Activated CD4-positive, alpha-beta T cell treated with anti-CD3 and anti-CD28 coated beads, Interleukin-10, Interleukin-2, amounts not matched to agents 100 ng/mL and 50 ng/mL, durations not matched to agents 16 hours and 8 hours (primary cell): ENCODE measurements at regions not wholly inside any gene's neighbourhood (a gene's known extent, or its start where the extent isn't known, plus 50 kb on each side); places are given as distances from the start of the nearest gene placed in this dataset.

Experiments used
- DNase-seq: peaks from one replicate; pipeline ENCODE4 v3.0.0-alpha.2; 2020

DNA sequence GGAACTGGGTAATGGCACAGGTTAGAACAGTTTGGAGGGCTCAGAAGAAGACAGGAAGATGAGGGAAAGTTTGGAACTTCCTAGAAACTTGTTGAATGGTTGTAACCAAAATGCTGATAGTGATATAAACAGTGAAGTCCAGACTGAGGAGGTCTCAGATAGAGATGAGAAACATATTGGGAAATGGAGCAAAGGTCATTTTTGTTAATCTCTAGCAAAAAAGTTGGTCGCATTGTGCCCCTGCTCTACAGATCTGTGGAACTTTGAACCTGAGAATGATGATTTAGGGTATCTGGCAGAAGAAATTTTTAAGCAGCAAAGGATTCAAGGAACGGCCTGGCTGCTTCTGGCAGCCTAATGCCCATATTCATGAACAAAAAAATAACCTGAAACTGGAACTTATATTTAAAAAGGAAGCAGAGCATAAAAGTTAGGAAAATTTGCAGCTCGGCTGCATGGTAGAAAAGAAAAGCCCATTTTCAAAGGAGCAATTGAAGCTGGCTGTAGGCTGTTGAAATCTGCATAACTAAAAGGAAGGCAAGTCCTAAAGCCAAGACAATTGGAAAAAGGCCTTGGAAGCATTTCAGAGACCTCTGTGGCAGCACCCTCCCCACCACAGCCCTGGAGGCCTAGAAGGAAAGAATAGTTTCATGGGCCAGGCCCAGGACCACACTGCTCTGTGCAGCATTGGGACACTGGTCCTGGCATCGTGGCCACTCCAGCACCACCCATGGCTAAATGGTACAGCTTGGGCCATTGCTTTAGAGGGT, 182.6 kb upstream of the CD96 start:
- DNase-seq, result no peak

DNA sequence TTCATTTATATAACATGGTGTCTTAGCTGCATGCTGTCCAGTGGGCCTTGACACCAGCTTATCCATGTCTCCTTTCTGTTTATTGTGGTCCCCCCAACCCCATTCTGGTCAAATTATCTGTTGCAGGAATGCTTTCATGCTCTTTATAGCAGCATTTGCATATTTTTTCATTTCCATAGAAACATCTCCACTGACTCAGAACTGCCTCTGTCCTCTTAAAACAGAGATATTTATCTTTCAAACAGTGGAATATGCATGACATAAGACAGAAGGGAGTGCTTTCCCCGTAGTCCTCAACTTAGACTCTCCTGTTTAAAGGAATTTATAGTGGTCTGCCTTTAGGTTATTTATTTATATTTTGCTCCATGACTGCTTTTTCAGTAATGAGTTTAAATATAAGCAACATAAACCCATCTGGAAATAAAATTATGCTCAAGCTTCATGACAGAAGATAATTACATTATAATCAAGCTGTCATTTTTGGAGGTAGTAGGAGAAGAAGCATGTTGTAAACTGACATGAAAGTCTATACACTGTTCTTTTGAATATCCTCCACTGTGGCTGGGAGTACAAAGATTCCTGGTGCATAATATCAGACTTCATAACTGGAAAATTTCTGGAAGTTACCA, 179.5 kb upstream of the CD96 start:
- no peak for DNase-seq

DNA sequence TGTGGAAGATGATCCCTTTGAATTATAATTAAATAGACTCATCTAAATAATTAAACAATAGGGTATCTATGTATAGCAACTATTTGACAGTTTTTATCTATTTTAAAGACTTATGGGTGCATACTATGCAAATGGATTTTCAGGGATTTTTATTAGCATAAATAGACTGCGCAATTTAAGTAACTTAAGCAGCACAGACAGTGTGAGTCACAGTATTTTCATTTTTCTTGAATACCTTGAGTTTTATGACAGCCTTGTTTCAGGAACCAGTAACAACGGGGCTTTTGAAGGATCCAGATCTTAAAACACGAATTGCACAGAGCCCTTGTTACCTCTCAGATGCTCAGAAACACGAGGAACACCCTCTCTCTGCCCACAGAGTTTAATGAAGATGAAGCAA, 175.5 kb upstream of the CD96 start:
- DNase-seq, result no peak

DNA sequence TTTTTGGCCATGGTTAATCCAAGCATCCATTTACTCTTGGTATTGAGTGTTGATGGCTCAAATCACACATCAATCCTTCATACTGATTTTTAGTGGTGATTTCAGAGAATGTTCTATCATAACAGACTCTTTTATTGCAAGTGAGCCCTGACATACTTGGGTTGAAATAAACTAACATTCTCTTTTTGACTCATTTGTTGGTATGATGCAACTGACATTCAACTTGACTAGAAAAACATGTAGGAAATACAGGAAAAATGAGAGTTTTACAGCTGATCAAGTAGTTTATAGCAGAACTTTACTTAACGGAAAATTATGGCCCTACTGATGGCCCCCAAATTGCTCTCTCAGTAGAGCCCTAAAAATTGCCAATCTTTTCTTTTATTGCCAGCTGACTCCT, 173.9 kb upstream of the CD96 start:
- peak; percentile 38 for DNase-seq

DNA sequence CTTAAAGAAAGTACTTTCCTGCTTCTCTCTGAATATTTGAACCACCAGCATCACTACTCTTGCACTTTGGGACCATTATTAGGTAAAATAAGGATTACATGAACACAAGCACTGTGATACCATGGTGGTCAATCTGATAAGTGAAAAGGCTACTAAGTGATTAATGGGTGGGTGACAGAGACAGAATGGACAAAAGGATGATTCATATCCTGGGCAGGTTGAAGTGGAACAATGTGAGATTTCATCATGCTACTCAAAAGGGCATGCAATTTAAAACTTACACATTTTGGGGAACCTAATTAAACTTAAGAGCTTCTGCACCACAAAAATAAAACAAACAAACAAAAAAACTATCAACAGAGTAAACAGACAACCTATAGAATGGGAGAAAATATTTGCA, 172.0 kb upstream of the CD96 start:
- no peak for DNase-seq

DNA sequence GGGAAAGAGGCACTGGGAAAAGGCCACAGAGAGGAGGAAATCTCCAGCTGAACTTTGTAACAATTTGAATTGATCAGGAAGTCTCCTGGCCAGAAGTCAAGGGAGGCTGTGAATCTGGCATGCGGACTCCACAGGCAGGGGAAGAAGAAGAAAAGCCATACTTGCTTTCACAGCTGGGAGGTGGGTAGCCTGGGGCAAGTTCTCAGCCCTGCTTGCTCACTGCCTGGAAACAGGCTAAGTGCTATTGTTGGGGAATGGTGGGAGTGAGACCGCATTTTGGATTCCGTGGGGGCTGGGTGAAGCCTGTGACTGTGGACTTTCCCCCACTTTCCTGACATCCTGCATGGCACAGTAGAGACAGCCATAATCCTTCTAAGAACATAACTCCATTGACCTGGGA, 168.8 kb upstream of the CD96 start:
- DNase-seq, result no peak

DNA sequence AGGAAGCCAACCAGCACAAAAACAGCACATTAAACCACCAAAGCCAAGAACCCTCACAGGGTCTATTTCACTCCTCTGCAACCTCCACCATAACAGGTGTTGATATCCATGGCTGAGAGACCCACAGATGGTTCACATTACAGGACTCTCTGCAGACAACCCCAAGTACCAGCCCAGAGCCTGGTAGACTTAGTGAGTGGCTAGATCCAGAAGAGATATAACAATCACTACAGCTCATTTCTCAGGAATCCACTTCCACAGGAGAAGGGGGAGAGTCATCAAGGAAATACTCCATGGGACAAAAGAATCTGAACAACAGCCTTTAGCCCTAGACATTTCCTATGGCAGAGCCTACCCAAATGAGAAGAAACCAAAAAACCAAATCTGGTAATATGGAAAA, 168.1 kb upstream of the CD96 start:
- no peak for DNase-seq

DNA sequence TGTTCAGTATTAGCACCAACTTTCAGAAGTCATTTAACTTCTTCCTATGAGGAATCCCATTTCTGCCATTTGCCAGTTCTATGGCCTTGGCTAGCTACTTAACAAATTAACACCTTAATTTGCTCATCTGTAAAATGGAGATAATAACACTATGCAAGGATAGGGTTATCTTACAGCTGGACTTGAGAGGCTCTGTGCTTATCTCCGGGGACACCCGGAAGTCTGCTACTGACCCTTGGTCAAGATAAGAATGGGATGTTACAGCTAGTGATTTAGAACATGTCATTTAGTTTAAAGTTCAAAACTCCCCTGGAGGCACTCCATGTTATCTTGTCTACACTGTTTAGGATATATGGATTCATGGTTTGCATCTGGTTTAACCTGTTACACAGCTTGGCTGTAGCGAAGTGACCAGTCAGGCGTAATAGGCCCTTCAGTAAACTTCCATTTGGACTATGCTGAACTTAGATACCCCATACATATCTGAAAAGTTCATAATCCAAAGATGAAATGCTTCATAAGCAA, 156.0 kb upstream of the CD96 start:
- DNase-seq, result no peak

DNA sequence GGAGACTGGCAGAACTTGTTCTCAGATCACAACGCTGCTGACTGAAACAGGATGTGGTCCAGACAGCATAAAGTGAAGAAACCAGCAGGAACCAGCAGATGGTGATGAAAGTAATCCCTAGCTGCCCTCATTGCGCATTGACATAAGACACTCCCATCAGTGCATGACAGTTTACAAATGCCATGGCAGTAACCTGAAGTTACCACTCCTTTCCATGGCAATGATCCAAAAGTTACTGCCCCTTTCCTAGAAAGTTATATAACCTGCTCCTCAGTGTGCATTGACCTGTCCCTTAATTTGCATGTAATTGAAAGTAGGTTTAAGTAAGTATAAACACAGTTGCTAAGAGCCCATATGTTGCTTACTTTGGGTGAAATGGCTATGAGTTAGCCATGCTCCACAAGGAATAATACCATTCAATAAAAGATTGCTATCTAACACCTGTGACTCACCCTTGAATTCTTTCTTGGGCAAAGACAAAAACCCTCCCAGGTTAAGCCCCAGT, 149.1 kb upstream of the CD96 start:
- peak; percentile 63 for DNase-seq

DNA sequence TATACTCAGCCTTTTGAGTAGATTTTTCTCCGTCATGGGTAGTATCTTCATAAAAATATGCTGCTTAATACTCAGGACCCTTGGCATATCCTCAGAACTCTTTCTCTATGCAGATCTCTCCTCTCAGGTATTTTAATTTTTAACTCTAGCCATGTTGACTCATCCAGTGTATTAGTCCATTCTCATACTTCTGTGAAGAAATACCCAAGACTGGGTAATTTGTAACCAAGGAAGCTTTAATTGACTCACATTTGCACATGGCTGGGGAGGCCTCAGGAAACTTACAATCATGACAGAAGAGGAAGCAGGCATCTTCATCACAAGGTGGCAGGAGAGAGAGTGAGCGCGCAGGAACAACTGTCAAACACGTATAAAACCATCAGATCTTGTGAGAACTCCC, 129.3 kb upstream of the CD96 start:
- no peak for DNase-seq

DNA sequence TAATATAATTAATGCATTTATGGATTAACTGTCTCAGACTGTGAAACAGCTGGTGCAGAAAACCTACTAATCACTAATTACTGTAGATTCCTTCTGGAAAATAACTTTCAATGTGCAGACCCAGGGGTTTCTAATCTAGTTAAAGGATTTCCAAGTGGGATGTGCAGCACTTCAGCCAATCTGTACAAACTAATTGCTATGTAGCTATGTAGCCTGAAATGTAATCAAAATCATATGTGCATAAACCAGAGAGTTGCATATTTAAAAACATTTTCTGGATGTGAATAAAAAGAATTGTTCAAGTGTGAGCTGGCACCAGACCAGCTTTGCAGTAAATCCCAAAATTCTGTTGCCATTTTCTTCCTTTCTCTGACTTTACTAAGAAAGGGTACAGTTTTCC, 127.5 kb upstream of the CD96 start:
- no peak for DNase-seq

DNA sequence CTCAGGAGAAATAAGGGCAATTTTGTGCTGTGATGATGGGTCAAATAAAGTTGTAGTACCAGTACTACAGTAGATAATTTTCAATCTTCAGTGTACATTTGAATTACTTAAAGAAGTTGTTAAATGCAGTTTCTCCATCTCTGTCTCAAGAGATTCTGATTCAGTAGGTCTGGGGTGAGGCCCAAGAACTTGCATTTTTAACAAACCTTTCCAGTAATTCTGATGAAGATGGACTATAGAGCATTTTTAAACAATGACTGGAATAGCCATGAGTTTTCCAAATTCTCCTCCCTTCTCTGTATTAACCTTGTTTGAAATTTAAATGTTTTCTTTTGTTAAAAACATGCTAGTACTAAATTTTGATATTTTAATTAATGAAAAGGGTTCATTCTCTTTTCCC, 127.0 kb upstream of the CD96 start:
- DNase-seq, result no peak

DNA sequence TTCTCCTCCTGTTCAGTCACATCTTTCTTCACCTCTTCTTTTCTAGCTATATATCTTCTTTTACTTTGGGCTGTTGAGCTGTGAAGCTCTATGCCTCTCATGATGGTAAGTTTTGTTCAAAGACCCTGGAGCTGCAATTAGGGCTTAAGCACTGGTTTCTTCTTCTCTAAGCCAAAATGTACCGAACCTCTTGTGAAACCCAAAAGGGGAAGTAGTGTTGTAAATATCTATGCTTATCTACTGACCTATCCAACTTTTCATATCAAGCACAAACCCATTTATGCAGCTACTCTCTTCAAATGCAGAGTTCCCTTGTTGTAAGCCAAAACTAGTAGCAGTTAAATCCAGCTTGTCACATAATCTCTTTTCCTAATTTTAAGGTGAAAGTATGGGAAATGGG, 123.6 kb upstream of the CD96 start:
- no peak for DNase-seq

DNA sequence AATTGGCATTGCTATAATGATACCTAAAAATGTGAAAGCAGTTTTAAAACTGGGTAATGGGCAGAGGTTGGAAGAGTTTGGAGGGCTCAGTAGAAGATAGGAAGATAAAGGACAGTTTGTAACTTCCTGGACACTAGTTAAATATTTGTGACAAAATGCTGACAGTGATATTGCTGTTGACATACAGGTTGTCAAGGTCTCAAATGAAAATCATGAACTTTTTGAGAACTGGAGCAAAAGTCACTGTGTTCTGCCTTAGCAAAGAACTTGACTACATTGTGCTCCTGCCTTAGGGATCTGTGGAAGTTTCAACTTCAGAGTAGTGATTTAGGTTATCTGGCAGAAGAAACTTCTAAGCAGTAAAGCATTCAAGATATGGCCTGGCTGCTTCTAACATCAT, 113.7 kb upstream of the CD96 start:
- DNase-seq, result no peak

DNA sequence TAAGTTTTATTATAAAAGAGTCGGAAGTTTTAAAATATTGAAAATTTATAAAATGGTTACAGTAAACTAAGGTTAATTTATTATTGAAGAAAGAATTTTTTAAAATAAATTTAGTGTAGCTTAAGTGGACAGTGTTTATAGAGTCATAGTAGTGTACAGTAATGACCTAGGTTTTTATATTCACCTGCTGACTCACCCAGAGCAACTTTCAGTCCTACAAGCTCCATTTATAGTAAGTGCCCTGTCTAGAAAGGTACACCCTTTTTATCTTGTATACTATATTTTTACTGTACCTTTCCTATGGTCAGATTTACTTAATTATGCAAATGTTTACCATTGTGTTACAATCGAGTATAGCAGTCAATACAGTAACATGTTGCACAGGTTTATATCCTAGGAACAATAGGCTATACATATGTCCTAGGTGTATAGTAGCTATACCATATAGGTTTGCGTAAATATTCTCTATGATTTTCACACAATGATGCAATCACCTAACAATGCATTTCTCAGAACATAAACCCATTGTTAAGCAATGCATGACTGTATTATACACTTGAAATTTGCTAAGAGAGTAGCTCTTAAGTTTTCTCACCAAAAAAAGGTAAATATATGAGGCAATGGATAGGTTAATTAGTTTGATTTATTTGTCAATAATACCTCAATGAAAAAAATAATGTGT, 106.9 kb upstream of the CD96 start:
- no peak for DNase-seq

DNA sequence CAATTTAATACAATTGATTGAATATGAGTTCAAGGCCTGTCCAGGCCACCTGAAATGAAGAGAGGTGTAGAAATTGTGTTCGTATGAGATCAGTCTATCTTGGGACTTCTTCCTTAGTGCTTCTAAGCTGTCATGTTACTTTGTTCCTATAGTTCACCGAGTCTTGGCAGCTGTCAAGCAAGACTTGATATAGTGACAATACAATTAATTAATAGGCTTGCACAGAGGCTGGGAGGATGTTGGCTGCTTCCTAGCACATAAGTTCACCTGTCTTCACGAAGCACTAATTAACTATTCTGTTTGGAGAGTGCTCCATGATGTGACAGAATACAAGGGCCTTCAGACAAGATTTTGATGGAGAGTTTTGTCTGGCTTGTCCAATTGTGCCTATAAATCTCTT, 103.7 kb upstream of the CD96 start:
- DNase-seq, result no peak

DNA sequence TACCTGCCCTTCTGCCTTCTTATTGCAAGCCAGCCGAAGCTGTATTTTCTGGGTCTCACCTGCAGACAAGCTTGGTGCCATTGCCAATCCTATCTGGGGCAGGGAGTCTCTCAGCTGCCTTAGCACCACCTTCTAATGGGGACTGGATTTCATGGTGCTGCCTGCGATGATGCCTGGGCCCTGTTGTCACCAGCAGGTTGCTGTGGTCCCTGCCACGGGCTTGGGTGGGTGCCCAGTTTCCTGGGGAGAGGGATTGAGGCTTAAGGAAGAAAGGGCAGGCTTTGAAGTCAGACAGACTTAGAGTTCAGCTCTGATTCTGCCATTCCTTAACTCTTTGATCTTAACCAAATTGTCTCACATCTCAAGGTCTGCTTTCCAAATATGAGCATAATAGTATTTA, 87.4 kb upstream of the CD96 start:
- DNase-seq, result no peak

DNA sequence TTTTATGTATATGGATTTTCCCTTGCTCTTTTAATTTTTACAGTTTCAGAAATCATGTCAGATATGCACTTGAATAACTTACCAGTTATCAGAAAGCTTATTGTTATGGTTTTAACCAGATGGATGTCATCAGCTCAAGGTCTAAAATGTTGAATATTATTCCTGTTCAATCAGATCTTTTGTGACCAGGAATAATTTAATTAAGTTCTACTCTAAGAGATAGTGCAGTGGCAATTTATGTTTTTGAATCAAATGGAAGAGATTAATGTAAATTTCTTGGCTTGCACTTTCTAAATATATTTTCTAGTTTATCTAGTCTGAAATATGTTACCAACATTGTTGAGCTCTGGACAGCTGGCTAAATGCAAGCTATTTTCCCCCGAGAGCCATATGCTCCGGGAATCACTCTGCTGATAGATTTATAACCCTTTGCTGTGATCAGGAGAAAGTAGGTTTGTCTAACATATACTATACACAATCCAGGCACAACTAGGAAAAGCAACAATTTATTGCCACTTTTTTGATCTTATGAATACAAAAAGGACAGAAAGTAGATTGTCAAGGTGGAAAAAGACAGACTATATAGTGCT, 76.8 kb upstream of the CD96 start:
- no peak for DNase-seq

DNA sequence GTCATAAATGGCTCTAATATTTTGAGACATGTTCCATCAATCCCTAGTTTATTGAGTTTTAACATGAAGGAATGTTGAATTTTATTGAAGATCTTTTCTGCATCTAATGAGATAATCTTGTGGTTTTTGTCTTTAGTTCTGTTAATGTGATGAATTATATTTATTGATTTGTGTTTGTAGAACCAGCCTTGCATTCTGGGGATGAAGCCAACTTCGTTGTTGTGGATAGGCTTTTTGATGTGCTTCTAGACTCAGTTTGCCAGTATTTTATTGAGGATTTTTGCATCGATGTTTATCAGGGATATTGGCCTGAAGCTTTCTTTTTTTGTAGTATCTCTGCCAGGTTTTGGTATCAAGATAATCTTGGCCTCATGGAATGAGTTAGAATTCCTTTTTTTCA, 72.0 kb upstream of the CD96 start:
- no peak for DNase-seq

DNA sequence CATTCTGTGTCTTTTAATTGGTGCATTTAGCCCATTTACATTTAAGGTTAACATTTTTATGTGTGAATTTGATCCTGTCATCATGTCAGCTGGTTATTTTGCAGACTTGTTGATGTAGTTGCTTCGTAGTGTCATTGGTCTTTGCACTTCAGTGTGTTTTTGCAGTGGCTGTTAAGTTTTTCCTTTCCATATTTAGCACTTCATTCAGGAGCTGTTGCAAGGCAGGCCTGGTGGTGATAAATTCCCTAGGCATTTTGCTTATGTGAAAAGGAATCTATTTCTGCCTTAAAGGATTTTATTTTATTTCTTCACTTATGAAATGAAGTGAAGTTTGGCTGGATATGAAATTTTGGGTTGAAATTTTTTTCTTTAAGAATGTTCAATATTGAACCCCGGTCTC, 70.2 kb upstream of the CD96 start:
- DNase-seq, result no peak

DNA sequence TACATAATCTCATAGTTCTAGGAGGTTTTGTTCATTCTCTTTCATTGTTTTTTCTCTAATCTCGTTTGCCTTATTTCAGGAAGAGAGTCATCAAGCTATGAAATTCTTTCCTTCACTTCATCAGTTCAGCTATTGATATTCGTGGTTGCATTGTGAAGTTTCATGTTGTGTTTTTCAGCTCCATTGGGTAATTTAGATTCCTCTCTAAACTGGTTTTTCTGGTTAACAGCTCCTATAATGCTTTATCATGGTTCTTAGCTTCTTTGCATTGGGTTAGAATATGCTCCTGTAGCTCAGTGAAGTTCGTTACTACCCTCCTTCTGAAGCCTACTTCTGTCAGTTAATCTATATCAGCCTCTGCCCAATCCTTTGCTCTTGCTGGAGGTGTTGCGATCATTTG, 69.4 kb upstream of the CD96 start:
- no peak for DNase-seq

DNA sequence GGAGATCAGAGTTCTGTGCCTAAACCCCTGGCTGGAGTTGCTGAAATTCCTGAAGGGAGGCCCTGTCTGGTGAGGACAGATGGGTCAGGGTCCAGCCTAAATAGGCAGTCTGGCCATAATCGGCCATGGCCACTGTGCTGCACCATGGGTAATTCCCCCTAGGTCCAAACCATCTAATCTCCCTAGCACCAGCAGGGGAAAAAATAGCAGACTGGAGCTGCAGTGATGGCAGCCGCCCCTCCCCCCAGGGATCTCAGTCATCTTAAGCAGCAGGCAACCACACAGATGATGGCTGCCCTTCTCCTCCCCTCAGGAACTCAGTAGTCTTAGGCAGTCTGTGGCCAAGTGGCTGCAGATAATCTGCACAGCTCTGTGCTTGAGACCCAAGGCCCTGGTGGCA, 68.4 kb upstream of the CD96 start:
- DNase-seq, result peak; percentile 7

DNA sequence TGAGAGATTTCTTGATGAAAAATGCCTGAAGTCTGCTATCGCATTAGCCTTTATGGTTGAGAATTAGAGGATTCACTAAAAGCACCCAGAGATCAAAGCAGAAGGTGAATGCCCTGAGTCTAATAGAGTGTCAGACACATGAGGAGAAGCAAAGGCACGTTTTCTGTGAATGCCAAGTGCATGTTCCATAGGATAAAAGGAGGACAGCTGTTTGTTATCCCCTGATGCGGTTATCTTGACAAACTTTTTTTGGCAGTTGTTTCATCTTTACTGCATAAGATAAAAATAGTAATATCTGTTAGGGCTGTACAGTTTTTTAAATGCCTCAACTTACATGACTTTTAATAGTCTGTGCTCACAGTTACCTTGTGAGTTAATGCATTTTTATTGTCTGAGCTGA, 65.3 kb upstream of the CD96 start:
- DNase-seq, result no peak

DNA sequence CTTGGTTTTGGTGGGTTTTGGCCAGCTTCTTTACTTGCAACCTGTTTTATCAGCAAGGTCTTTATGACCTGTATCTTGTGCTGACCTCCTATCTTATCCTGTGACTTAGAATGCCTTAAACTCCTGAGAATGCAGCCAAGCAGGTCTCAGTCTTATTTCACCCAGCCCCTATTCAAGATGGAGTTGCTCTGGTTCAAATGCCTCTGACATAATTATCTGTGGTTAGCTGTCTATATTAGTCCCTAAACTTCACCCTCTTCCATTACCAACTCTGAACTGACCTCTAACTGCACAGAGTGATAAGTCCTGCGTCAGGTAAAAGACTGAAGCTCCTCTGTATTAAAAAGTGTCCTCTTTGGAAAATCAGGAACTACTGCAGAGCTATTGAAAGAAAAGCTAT, 61.9 kb upstream of the CD96 start:
- no peak for DNase-seq
